ENCODE measurements at regions not wholly inside any gene's neighbourhood (a gene's known extent, or its start where the extent isn't known, plus 50 kb on each side); places are given as distances from the start of the nearest gene placed in this dataset.

GRCh38 chr18:78562531-78562961 lies 417.1 kb upstream of the SALL3 start:
- no peaks in the 10 kb centered on the region for H3K4me1 ChIP-seq (ENCODE audit: control insufficient read depth in 1 of 2, insufficient read depth in 2 of 2, low read length in 2 of 2)
- no peaks in the 10 kb centered on the region for H3K27me3 ChIP-seq (ENCODE audit: control insufficient read depth in 1 of 2, insufficient read depth in 2 of 2, low read length in 1 of 2)
- H3K36me3 ChIP-seq (ENCODE audit: control insufficient read depth in 1 of 2, insufficient read depth in 2 of 2, low read length in 1 of 2) = no peaks in the 10 kb centered on the region
- 70 to 73% methylated on average over 35 of the region's 35 CpGs for WGBS, 2 donors
- no peak overlapping the region for H3K4me3 ChIP-seq (ENCODE audit: low read length in 2 of 2)
- no peak for ATAC-seq (ENCODE audit: low FRiP score)
- H3K9me3 ChIP-seq (ENCODE audit: control insufficient read depth, low read length) = peaks cover 4% of the 10 kb centered on the region
- DNase-seq = peak in 1 of 2 donors; percentile 69
- intact Hi-C loops (cut with DNase I) = no loop called here
- no peak overlapping the region for H3K27ac ChIP-seq (ENCODE audit: low read depth in 1 of 2, low read length in 2 of 2)

GRCh38 chr18:78563110-78563509 lies 416.5 kb upstream of the SALL3 start:
- H3K4me1 ChIP-seq (ENCODE audit: control insufficient read depth in 1 of 2, insufficient read depth in 2 of 2, low read length in 2 of 2) = no peaks in the 10 kb centered on the region
- H3K27me3 ChIP-seq (ENCODE audit: control insufficient read depth in 1 of 2, insufficient read depth in 2 of 2, low read length in 1 of 2) = no peaks in the 10 kb centered on the region
- 87 to 96% methylated on average over 15 of the region's 15 CpGs for WGBS, 2 donors
- ATAC-seq (ENCODE audit: low FRiP score) (no peak), DNase-seq (peak in 1 of 2 donors; percentile 35)
- H3K9me3 ChIP-seq (ENCODE audit: control insufficient read depth, low read length) = peaks cover 4% of the 10 kb centered on the region
- no peak overlapping the region for H3K4me3 ChIP-seq (ENCODE audit: low read length in 2 of 2)
- H3K27ac ChIP-seq (ENCODE audit: low read depth in 1 of 2, low read length in 2 of 2) = no peak overlapping the region
- no peaks in the 10 kb centered on the region for H3K36me3 ChIP-seq (ENCODE audit: control insufficient read depth in 1 of 2, insufficient read depth in 2 of 2, low read length in 1 of 2)
- intact Hi-C loops (cut with DNase I) = no loop called here

GRCh38 chr18:78564030-78564429 lies 415.6 kb upstream of the SALL3 start:
- WGBS, 2 donors = 52 to 62% methylated on average over 7 of the region's 7 CpGs
- no peak overlapping the region for H3K4me3 ChIP-seq (ENCODE audit: low read length in 2 of 2)
- no peaks in the 10 kb centered on the region for H3K36me3 ChIP-seq (ENCODE audit: control insufficient read depth in 1 of 2, insufficient read depth in 2 of 2, low read length in 1 of 2)
- H3K27ac ChIP-seq (ENCODE audit: low read depth in 1 of 2, low read length in 2 of 2) = no peak overlapping the region
- no peak for ATAC-seq (ENCODE audit: low FRiP score)
- H3K4me1 ChIP-seq (ENCODE audit: control insufficient read depth in 1 of 2, insufficient read depth in 2 of 2, low read length in 2 of 2) = no peaks in the 10 kb centered on the region
- H3K9me3 ChIP-seq (ENCODE audit: control insufficient read depth, low read length) = peaks cover 4% of the 10 kb centered on the region
- DNase-seq = peak in 1 of 2 donors; percentile 57
- no peaks in the 10 kb centered on the region for H3K27me3 ChIP-seq (ENCODE audit: control insufficient read depth in 1 of 2, insufficient read depth in 2 of 2, low read length in 1 of 2)
- intact Hi-C loops (cut with DNase I) = no loop called here

GRCh38 chr18:78564518-78564917 lies 415.1 kb upstream of the SALL3 start:
- Histone ChIP-seq H3K4me1 (ENCODE audit: control insufficient read depth in 1 of 2, insufficient read depth in 2 of 2, low read length in 2 of 2) (no peaks in the 10 kb centered on the region), H3K4me3 (ENCODE audit: low read length in 2 of 2) (no peak overlapping the region), H3K27ac (ENCODE audit: low read depth in 1 of 2, low read length in 2 of 2) (no peak overlapping the region), H3K9me3 (ENCODE audit: control insufficient read depth, low read length) (peaks cover 4% of the 10 kb centered on the region), H3K36me3 (ENCODE audit: control insufficient read depth in 1 of 2, insufficient read depth in 2 of 2, low read length in 1 of 2) (no peaks in the 10 kb centered on the region), H3K27me3 (ENCODE audit: control insufficient read depth in 1 of 2, insufficient read depth in 2 of 2, low read length in 1 of 2) (no peaks in the 10 kb centered on the region)
- intact Hi-C loops (cut with DNase I) = no loop called here
- 51 to 56% methylated on average over 14 of the region's 14 CpGs for WGBS, 2 donors
- DNase-seq = peak in 1 of 2 donors; percentile 43
- ATAC-seq (ENCODE audit: low FRiP score) = no peak

GRCh38 chr18:78565240-78565639 lies 414.4 kb upstream of the SALL3 start:
- peaks cover 4% of the 10 kb centered on the region for H3K9me3 ChIP-seq (ENCODE audit: control insufficient read depth, low read length)
- no peaks in the 10 kb centered on the region for H3K4me1 ChIP-seq (ENCODE audit: control insufficient read depth in 1 of 2, insufficient read depth in 2 of 2, low read length in 2 of 2)
- H3K36me3 ChIP-seq (ENCODE audit: control insufficient read depth in 1 of 2, insufficient read depth in 2 of 2, low read length in 1 of 2) = no peaks in the 10 kb centered on the region
- no peaks in the 10 kb centered on the region for H3K27me3 ChIP-seq (ENCODE audit: control insufficient read depth in 1 of 2, insufficient read depth in 2 of 2, low read length in 1 of 2)
- whole genome bisulfite sequencing, 2 donors = 90 to 91% methylated on average over 5 of the region's 5 CpGs
- DNase-seq (peak in 1 of 2 donors; percentile 46), ATAC-seq (ENCODE audit: low FRiP score) (no peak)
- intact Hi-C loops (cut with DNase I) = no loop called here
- no peak overlapping the region for H3K4me3 ChIP-seq (ENCODE audit: low read length in 2 of 2)
- H3K27ac ChIP-seq (ENCODE audit: low read depth in 1 of 2, low read length in 2 of 2) = no peak overlapping the region

GRCh38 chr18:78566065-78566464 lies 413.6 kb upstream of the SALL3 start:
- Histone ChIP-seq H3K4me1 (ENCODE audit: control insufficient read depth in 1 of 2, insufficient read depth in 2 of 2, low read length in 2 of 2) (no peaks in the 10 kb centered on the region), H3K27me3 (ENCODE audit: control insufficient read depth in 1 of 2, insufficient read depth in 2 of 2, low read length in 1 of 2) (no peaks in the 10 kb centered on the region), H3K9me3 (ENCODE audit: control insufficient read depth, low read length) (peaks cover 4% of the 10 kb centered on the region), H3K27ac (ENCODE audit: low read depth in 1 of 2, low read length in 2 of 2) (no peak overlapping the region), H3K36me3 (ENCODE audit: control insufficient read depth in 1 of 2, insufficient read depth in 2 of 2, low read length in 1 of 2) (no peaks in the 10 kb centered on the region), H3K4me3 (ENCODE audit: low read length in 2 of 2) (no peak overlapping the region)
- 49 to 50% methylated on average over 1 of the region's 1 CpG for WGBS, 2 donors
- ATAC-seq (ENCODE audit: low FRiP score) = no peak
- intact Hi-C loops (cut with DNase I) = no loop called here
- no peak for DNase-seq

GRCh38 chr18:78566720-78567119 lies 412.9 kb upstream of the SALL3 start:
- 82 to 85% methylated on average over 8 of the region's 8 CpGs for WGBS, 2 donors
- intact Hi-C loops (cut with DNase I) = no loop called here
- Histone ChIP-seq H3K36me3 (ENCODE audit: control insufficient read depth in 1 of 2, insufficient read depth in 2 of 2, low read length in 1 of 2) (no peaks in the 10 kb centered on the region), H3K27ac (ENCODE audit: low read depth in 1 of 2, low read length in 2 of 2) (no peak overlapping the region), H3K9me3 (ENCODE audit: control insufficient read depth, low read length) (peaks cover 4% of the 10 kb centered on the region), H3K4me3 (ENCODE audit: low read length in 2 of 2) (no peak overlapping the region), H3K4me1 (ENCODE audit: control insufficient read depth in 1 of 2, insufficient read depth in 2 of 2, low read length in 2 of 2) (no peaks in the 10 kb centered on the region), H3K27me3 (ENCODE audit: control insufficient read depth in 1 of 2, insufficient read depth in 2 of 2, low read length in 1 of 2) (no peaks in the 10 kb centered on the region)
- DNase-seq (no peak), ATAC-seq (ENCODE audit: low FRiP score) (no peak)

GRCh38 chr18:78571063-78571785 lies 408.4 kb upstream of the SALL3 start:
- Histone ChIP-seq H3K27ac (ENCODE audit: low read depth in 1 of 2, low read length in 2 of 2) (no peak overlapping the region), H3K4me3 (ENCODE audit: low read length in 2 of 2) (no peak overlapping the region), H3K9me3 (ENCODE audit: control insufficient read depth, low read length) (peaks cover 7% of the 10 kb centered on the region), H3K4me1 (ENCODE audit: control insufficient read depth in 1 of 2, insufficient read depth in 2 of 2, low read length in 2 of 2) (no peaks in the 10 kb centered on the region), H3K36me3 (ENCODE audit: control insufficient read depth in 1 of 2, insufficient read depth in 2 of 2, low read length in 1 of 2) (no peaks in the 10 kb centered on the region), H3K27me3 (ENCODE audit: control insufficient read depth in 1 of 2, insufficient read depth in 2 of 2, low read length in 1 of 2) (no peaks in the 10 kb centered on the region)
- no peak for DNase-seq
- WGBS, 2 donors = 91 to 93% methylated on average over 13 of the region's 13 CpGs
- no peak for ATAC-seq (ENCODE audit: low FRiP score)
- intact Hi-C loops (cut with DNase I) = no loop called here

- Histone ChIP-seq H3K9me3 (ENCODE audit: control insufficient read depth, low read length) (peaks cover 7% of the 10 kb centered on the region), H3K4me1 (ENCODE audit: control insufficient read depth in 1 of 2, insufficient read depth in 2 of 2, low read length in 2 of 2) (no peaks in the 10 kb centered on the region), H3K36me3 (ENCODE audit: control insufficient read depth in 1 of 2, insufficient read depth in 2 of 2, low read length in 1 of 2) (no peaks in the 10 kb centered on the region), H3K27me3 (ENCODE audit: control insufficient read depth in 1 of 2, insufficient read depth in 2 of 2, low read length in 1 of 2) (no peaks in the 10 kb centered on the region), H3K27ac (ENCODE audit: low read depth in 1 of 2, low read length in 2 of 2) (no peak overlapping the region), H3K4me3 (ENCODE audit: low read length in 2 of 2) (no peak overlapping the region)
- intact Hi-C loops (cut with DNase I) = no loop called here
- 83 to 91% methylated on average over 17 of the region's 17 CpGs for WGBS, 2 donors
- ATAC-seq (ENCODE audit: low FRiP score) (no peak), DNase-seq (no peak)
Observed at GRCh38 chr18:78571831-78572347, 407.7 kb upstream of the SALL3 start.

Data from aorta (tissue), 5 donors.